ENCODE measurements at regions not wholly inside any gene's neighbourhood (a gene's known extent, or its start where the extent isn't known, plus 50 kb on each side); places are given as distances from the start of the nearest gene placed in this dataset.

DNA sequence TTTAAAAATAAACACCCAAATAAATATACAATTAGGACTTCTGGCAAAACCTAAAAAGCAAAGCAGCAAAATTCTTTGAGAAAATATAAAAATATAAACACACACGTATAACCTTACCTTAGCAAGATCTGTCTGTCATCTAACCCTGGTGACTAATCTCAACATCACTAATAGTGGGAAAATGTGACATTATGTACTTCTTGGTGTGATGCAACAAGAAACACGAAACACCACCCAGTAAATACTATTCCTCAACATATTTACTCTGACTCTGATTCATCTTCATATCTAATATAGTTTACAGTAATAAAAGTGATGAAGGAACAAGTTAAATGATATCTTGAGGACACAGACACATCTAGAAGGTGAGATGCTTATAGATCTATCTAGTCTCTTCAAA, 332.6 kb upstream of the MANEA start:
- no peak for DNase-seq

DNA sequence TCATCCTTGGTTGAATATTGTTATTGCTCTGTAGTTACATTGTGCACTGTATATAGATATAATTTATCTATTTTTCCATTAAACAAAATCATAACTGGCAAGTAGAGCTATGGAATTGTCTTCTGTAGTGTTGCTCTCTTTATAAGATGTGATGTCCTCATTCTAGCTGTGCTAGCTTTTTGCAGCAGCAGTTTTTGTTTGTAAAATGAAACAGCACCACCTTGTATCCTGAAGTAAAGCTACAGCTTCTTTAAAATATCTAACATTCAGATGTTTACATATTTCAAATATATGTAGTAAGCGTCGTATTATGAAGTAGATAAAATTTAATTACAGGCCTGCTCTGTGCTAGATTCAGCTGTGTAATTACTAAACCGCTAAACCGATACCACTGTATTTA, 328.8 kb upstream of the MANEA start:
- DNase-seq: no peak

DNA sequence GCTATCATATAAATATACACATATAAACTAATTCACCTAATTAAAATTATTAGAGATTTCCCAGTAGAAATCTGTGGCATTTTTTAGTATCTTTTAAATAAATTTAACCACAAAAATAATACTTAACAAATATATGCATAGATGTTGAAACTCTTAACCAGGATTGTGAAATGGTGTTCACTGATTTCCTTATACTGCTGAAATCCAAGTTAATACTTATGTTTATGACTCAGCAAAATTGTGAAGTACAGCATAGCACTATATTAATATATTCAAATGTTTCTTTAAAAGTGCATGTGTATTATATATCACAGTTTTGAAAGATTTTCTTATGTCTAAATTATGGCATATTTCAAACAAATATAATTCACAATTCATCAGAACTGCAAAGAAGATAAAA, 328.2 kb upstream of the MANEA start:
- DNase-seq: no peak

DNA sequence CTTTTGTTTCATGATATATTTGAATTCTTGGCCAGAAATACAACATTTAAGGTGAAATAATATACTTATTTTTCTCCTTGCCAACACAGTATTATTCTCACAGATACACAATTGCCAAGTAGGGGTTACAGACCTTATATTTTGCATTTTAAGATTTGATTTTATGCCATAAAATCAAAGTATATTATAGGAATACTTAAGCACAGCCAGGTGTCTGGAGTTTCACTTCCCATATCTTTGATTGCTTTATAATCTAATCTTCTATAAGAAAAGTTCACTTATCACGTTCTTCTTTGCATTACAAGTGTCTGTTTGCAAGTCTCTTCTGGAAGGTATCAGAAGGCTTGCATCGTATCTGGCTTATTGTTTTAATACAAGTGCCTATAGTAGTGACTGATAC, 327.7 kb upstream of the MANEA start:
- DNase-seq: no peak

DNA sequence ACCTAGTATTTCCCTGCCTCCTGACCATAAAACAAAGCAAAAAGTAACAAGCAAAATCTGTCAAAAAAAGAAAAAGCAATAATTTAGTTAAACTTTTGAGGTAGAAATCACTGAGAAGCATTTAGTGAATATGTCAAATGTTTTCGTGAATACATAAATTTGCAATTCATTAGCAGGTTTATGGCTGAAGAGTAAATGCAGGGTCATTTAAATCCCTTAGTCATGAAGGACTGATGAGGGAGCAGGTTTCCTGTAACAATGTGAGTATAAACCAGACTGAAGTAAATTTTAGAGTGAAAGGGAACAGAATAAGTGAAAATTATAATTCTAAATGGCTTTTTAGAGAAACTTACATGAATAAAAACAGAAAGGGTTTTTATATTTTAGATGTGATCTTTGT, 313.5 kb upstream of the MANEA start:
- no peak for DNase-seq

DNA sequence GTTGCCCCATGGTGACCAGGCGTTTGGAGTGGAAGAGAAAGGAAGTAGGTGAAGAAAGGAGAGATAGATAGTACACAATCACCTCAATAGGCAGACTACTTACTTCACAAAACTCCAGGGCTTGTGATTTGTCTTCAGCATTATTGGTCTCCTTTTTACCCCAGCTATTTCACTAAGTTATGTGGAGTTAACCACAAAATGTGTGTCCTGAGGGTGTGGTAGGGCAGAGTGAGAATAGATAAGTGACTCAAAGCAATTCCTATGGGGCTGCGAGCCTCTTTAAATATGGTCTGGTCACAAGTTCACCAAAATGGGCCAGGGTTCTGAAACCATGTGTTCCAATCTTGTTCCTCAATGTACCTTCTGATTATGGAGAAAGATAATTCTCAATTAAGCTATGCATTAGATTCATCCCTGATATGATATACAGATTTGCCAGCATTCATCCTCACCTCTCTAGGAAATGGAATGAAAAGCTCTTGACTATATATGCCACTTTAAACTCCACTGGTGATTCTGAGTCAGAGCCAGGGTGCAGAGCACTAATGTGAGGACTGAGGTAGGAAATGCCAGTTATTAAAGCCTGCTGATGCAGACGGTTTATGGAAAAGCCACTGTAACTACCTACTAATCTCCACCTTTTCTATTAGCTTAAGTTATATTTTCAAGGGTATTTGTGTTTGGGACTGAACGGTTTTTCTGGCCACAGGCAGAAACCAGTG, 310.6 kb upstream of the MANEA start:
- DNase-seq: no peak

DNA sequence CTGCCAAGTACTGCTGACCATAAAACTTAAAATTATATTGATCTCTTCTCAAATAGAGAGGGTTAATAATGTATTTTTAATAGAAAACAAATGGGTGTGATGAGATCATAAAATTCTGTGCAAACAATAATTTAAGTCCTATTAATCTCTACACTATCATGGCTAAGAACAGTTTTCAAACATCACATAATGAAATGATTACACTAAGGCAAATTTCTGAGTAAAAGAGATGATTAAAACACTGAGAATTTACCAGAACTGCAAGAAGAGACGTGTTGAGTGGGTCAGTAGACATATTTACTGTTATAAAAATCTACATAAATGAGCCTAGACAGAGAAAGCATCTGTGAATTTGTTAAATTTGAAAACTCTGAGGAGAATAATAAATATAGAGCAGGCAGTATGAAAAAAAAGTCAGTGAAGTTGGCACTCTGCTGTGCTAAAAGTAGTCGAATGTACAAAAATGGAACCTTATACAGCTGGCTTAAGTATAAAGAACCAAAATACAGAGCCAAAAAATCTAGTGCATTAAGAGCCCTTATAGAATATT, 302.6 kb upstream of the MANEA start:
- DNase-seq: no peak

DNA sequence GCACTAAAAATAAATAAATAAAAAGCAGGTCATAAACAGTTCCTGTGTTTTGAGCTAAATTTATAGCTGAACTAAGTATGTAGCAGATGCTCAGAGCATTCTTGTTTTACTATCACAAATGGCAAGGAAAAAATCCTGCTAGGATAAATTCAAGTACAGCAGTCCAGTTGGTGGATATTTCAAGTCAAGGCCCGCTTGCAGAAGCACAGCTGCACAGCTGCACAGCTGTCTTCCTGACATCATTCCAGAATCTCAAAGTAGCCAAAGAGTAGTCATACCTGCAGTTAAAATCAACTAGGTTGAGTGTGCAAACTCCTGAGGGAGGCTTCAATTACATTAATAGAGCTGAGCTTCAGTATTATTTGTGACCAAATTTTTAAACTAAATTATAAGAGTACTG, 297.7 kb upstream of the MANEA start:
- no peak for DNase-seq

DNA sequence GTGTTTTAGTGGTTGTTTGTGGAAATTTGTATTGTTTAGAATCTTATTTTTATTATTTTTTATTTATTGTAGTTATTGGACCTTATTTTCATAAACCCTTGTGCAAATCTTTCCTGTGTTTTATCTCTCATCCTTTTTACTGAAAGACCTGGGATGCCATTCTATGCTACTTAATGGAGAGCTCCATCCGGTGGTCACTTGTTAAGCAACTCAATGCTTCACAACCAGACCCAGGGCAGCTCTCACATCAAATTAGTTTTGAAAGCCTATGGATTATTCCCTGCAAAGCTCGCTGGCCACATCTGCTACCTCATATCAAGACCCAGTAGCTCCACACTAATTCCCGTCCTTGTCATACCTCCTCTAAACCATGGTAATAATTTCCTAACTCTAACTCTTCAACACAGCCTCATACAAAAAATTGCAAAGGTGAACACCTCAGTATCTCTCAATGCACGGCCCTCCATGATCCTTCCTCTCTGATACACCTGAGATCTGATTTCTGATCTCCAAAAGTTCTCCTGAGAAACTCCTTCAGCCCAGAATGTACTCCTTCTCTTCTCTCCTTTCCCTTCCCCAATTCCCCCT, 296.6 kb upstream of the MANEA start:
- no peak for DNase-seq

DNA sequence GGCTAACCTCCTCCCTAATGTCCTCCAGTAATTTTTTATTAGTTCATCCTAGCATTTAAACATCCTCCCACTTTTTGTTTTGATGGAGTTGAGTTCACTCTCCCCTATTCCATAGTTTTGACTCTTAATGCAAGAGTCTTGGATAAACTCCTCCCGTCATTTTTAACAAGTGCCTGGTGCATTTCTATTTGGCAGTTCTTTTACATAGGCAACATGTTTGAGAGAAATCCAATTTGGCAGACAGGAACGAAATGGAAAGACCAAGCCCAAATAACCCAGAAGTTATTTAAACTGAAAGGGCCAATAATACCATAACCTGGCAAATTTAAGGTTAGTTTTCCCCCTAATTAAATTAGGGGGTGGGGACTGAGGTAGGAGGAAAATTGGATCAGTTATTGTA, 291.5 kb upstream of the MANEA start:
- no peak for DNase-seq

DNA sequence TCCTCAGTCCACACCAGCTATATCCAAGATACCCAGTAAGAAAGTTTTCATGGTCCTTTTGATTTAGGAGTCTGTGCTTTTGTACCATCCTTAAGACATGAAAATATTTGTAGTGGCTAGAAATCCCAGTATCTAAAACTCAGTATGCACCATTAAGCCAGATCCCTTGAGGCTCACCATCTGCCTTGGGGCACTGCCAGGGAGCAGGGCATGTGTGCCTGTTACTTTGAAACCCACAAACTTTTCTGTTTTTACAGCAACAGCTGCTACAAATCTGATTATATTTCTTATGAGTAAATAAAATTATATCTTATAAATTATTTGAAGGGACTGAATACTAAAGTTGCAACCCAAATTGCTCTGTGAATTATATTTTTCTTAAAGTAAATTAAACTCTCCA, 290.5 kb upstream of the MANEA start:
- DNase-seq: no peak

DNA sequence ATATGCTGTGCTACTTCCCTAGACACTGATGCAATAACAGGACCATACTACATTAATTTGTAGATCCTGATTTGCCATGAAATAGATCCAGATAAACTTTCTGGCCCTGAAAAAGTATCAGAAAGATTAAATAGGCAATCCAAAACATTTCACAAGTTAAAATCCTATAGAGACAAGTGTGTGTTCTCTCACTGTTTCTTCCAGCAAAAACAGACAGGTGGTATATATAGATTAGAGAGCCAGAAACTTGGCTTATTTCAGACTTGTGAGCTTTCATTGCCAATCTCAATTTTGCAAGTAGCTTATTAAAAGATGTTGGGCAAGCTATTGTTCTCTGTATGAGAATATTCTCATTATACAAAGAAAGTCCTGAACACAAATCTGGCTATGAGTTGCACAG, 289.1 kb upstream of the MANEA start:
- DNase-seq: no peak

DNA sequence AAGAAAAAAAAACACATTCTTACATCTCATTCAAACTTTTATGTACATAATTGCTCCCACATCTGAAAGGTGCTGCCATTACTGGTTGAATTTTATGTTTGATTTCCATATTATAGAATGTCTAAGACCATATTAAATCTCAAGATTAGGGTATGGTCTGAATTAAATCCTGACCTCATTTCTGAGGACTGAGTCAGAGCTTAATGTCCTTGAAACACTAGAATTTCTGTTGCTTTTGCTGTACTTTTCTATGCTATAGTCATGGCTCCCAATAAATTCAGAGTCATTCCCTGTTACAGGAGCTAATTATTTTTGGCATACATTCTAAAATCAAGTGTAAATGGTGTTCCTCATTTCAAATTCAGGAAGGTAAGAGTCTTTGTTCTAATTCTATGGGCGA, 285.3 kb upstream of the MANEA start:
- no peak for DNase-seq

DNA sequence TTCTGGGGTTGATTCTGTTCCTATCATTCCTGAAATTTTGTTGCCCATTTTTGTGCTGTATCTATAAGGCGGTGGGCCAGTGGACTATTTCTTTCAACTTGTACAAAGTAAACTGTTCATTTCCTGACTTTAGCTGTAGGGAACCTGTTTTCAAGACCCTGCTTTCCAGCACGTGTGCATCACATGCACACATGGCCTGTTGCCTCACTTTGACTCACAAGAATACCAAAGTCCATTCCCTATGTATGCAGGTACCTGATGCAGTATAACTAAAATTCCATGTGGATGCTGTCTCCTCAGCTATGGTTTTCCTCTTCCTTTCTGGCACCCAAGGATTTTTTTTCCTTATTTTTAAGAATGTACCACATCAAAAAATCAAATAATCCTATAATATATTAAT, 284.1 kb upstream of the MANEA start:
- no peak for DNase-seq

DNA sequence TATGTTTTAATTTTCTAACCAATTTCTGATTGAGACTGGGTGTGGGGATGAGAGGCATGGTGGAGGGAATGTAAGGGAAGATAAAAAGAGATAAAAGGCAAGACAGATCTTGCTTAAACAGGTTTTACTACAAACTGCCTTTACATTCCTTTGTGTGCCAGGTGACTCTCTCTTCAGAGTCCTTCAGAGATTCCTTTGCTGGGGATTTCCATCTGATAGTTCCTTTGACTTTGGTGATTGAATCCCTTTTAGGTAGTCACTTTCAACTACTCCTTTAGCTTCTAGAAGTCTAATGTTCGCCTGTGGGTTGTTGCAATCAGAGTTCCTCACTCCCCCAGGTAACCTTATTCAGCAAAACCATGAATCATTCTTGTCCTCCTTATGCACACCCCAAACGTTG, 283.3 kb upstream of the MANEA start:
- no peak for DNase-seq

DNA sequence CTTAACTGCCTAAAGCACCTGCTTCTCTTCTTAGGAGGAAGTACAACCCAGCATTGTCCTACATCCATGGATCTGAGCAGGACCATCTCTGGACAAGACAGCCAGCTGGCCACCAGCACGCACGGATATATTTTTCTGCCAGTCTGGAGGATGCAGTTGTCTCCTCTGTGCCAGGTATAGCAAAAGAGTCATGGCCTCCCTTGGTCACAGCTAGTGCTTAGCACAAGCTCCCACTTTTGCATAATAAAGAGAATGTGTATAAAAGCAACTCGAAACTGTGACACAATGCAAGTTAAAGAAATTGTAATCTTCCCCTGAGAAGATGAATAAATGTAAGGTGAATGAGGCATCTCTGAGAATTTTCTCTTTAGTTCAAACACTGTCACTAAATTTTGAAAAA, 267.8 kb upstream of the MANEA start:
- DNase-seq: no peak

DNA sequence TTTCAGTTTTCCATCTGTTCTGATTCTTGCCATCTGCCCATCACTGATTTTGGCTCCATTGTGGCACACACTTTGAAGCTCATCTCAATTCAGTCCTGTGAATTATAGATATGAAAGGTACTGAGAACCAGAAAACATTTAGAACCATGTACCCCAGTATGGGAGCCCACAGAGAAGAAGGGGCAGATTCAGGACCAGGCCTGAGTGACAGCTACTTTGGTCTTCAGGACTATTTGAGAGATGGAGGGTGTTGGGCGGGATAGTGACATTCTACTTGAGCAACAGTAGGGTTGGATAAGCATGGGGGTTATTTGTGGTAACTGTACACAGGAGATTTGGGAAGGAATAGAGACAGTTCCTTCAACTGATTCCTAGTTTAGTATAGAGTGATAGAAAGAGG, 259.2 kb upstream of the MANEA start:
- no peak for DNase-seq

DNA sequence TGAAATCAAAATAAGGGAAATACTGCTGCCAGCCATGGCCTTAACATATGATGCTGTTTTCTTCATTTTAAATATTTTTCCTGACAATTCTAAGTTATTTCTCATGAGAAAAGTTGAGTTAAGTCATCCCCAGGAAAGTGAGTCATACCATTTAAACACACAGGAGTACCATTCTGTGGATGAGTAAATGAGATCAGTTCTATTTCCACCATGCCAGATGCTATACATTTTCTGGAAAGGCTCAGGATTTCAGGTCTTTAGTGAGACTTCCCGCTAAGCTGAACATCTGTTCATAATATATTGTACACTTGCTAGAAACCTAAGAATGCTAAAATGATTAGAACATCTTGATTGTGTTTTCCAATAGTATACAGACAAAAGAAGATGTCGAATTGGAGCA, 256.2 kb upstream of the MANEA start:
- no peak for DNase-seq

DNA sequence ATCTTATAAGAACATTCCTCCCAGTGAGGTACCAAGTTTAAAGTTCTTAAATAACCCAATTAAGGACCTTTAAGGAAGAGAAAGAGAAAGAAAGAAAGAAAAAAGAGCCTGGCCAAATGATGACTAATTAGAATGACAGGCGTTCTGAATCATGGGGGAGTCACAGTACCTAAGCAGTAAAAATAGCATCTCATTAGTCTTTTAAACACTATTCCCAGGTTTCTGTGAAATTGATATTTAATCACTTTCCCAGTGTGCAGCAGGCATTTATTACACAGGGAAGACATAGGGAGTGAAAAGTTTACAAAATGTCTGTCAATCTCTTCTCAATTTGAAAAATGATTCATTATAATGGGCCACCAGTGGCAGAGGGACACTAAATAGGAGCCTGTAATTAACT, 251.4 kb upstream of the MANEA start:
- no peak for DNase-seq

DNA sequence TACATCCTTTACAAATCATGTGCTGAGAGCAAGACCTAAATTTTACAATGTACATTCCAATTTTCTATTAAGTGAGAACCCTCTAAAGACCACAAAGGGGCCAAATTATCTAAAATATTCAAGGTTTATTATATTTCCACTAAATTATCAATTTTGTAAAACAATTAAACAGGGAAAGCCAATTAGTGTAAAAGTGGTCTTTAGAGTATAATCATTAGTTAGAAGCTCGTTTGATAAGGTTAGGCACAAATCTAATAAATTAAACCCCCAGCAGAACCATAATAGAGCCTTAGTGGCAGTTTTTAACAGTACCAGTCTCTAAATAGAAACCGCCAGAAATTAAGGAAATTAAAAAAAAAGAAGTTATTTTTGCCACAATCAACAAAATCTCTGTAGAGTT, 249.1 kb upstream of the MANEA start:
- no peak for DNase-seq

DNA sequence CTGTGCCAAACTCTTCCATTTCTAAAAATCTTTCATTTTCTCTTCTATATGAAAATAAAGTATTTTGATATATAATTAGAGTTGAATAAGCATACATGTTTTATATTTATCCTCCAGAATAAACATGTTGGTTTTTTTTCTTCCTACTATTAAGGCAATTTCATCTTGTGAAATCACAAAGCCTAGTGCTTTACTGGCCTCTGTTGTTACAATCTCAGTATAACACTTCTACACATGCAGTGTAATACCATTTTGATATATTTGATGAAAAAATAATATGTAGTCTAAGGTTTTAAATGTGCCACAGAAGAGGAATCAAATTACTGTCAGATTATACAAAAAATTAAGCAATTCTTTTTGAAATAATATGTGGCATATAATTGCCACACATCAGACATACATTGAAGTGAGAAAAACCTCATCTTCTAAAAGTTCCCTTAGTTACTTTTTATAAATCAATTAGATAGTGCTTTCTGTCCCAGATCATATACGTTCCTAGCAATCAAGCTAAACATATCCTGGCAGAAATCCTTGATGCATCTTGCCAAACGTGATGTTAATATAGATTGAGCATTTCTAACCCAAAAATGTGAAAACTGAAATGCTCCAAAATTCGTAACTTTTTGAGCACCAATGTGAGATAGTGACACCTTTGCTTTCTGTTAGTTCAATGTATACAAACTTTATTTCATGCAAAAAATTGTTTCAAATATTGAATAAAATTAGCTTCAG, 225.1 kb upstream of the MANEA start:
- DNase-seq: no peak

DNA sequence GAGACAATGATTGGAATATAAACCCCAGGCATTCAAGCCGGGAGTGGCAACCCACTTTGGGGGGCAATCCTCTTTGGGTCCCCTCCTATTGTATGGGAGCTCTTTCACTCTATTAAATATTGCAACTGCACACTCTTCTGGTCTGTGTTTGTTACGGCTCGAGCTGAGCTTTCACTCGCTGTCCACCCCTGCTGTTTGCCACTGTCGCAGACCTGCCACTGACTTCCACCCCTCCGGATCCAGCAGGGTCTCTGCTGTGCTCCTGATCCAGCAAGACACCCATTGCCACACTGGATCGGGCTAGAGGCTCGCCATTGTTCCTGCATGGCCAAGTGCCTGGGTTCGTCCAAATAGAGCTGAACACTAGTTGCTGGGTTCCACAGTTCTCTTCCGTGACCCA, 222.8 kb upstream of the MANEA start:
- no peak for DNase-seq

DNA sequence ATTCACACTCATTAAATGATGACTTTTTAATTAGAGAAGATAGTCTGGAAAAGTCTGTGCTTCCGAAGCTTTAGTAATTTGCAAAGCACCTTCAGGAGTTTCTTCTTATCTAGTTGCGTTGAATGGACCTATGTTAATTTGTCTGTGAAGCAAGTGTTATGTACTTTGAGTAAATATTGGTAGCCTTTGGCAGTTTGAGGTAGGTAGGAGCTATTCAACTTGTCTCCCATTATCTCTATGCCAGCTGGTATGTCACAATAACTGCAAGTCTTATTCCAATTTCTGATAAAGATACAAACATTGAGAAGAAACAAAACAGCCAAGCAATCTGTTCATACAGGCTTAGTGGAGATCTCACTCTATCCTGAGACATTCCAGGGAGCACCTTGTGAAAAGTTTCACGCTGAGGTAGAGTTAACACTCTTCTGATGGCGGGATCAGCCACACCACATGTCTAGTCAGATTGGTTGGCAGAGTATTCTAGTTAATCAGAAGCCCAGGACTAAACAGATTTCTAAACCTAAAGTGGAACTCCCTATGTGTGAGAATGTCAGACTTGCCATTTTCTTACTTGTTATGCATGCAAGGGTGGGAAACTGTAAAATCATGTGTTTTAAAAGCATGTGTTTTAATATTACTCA, 219.8 kb upstream of the MANEA start:
- no peak for DNase-seq
